Neuronal stem cell (in vitro differentiated cells): ENCODE measurements at regions not wholly inside any gene's neighbourhood (a gene's known extent, or its start where the extent isn't known, plus 50 kb on each side); places are given as distances from the start of the nearest gene placed in this dataset.

Source experiments
- DNase-seq: peaks from one replicate; pipeline ENCODE4 v3.0.0-alpha.2; 2013; ENCODE audit warnings: low spot score
- H2AFZ ChIP-seq: one replicate; pipeline ENCODE4 v1.6.1; 2013; ENCODE audit warnings: mild to moderate bottlenecking, low read length, inconsistent platforms
- H2AK5ac ChIP-seq: 2 replicates; pipeline ENCODE4 v1.6.1; 2013; ENCODE audit warnings: low read depth, mild to moderate bottlenecking, inconsistent platforms, low read length, moderate library complexity, mixed read lengths
- H2BK120ac ChIP-seq: 2 replicates; pipeline ENCODE4 v1.6.1; 2013; ENCODE audit warnings: low read depth, mild to moderate bottlenecking, inconsistent platforms, low read length, moderate library complexity, mixed read lengths
- H2BK12ac ChIP-seq: one replicate; pipeline ENCODE4 v1.6.1; 2013; ENCODE audit warnings: low read length, inconsistent platforms
- H2BK15ac ChIP-seq: 2 replicates; pipeline ENCODE4 v1.6.1; 2013; ENCODE audit warnings: mild to moderate bottlenecking, low read length, inconsistent platforms, mixed read lengths
- H2BK5ac ChIP-seq: one replicate; pipeline ENCODE4 v1.6.1; 2013; ENCODE audit warnings: inconsistent platforms, mild to moderate bottlenecking, low read length, moderate library complexity
- H3K14ac ChIP-seq: one replicate; pipeline ENCODE4 v1.6.1; 2013; ENCODE audit warnings: low read length, inconsistent platforms
- H3K18ac ChIP-seq: 2 replicates; pipeline ENCODE4 v1.6.1; 2013; ENCODE audit warnings: low read length, inconsistent platforms
- H3K23ac ChIP-seq: 2 replicates; pipeline ENCODE4 v1.6.1; 2013; ENCODE audit warnings: low read depth, mild to moderate bottlenecking, mixed read lengths, low read length, inconsistent platforms; ENCODE audit not compliant: poor library complexity
- H3K27ac ChIP-seq: replicated peaks from 3 replicates; pipeline ENCODE4 v1.5.1; 2013; ENCODE audit warnings: low read length, inconsistent platforms
- H3K27me3 ChIP-seq, 3 experiments: 2 replicates each; pipeline ENCODE4 v1.6.1; 2013; ENCODE audit warnings: low read length in 3 of 3, mild to moderate bottlenecking in 2 of 3, inconsistent platforms in 1 of 3, low read depth in 1 of 3, mixed read lengths in 1 of 3, moderate library complexity in 1 of 3; ENCODE audit not compliant: control insufficient read depth in 3 of 3, insufficient read depth in 3 of 3
- H3K36me3 ChIP-seq, 2 donors: replicated peaks in 1 of 2; 2 replicates each; pipeline ENCODE4 v1.6.1; 2013; ENCODE audit warnings: low read length in 2 of 2; ENCODE audit not compliant: control insufficient read depth in 2 of 2, insufficient read depth in 2 of 2
- H3K4ac ChIP-seq: 2 replicates; pipeline ENCODE4 v1.6.1; 2013; ENCODE audit warnings: inconsistent platforms, mild to moderate bottlenecking, low read length, moderate library complexity
- H3K4me1 ChIP-seq, 2 donors: 1 replicate in 1 of 2; 2 replicates in 1 of 2; pipeline ENCODE4 v1.6.1; 2013; ENCODE audit warnings: low read length in 2 of 2, low read depth in 1 of 2; ENCODE audit not compliant: control insufficient read depth in 2 of 2, insufficient read depth in 1 of 2
- H3K4me2 ChIP-seq: one replicate; pipeline ENCODE4 v1.6.1; 2013; ENCODE audit warnings: mild to moderate bottlenecking, low read length, inconsistent platforms; ENCODE audit not compliant: insufficient read depth, poor library complexity, severe bottlenecking
- H3K4me3 ChIP-seq, 2 donors: 2 replicates each; pipeline ENCODE4 v1.5.1; 2013; ENCODE audit warnings: low read length in 2 of 2, mild to moderate bottlenecking in 2 of 2, inconsistent platforms in 1 of 2, moderate library complexity in 1 of 2
- H3K79me1 ChIP-seq: one replicate; pipeline ENCODE4 v1.6.1; 2013; ENCODE audit warnings: low read depth, mild to moderate bottlenecking, inconsistent platforms, low read length, moderate library complexity
- H3K9ac ChIP-seq: one replicate; pipeline ENCODE4 v1.6.1; 2013; ENCODE audit warnings: mild to moderate bottlenecking, low read depth, low read length, inconsistent platforms; ENCODE audit not compliant: poor library complexity
- H3K9me3 ChIP-seq, 2 donors: replicated peaks in 1 of 2; 2 replicates each; pipeline versions ENCODE3 to v1.6.1; 2013; ENCODE audit warnings: low read length in 2 of 2, mild to moderate bottlenecking in 2 of 2, inconsistent platforms in 1 of 2, low read depth in 1 of 2, mixed read lengths in 1 of 2, moderate library complexity in 1 of 2; ENCODE audit not compliant: control insufficient read depth in 2 of 2, insufficient read depth in 1 of 2
- H4K8ac ChIP-seq: one replicate; pipeline ENCODE4 v1.6.1; 2013; ENCODE audit warnings: low read depth, mild to moderate bottlenecking, inconsistent platforms, low read length, moderate library complexity
- H4K91ac ChIP-seq: one replicate; pipeline ENCODE4 v1.6.1; 2013; ENCODE audit warnings: low read length, low read depth, mild to moderate bottlenecking, inconsistent platforms; ENCODE audit not compliant: poor library complexity
- WGBS, 2 donors: extraction: QIAGEN DNeasy Blood & Tissue Kit; methylation state at CpG; one replicate each; pipeline ENCODE4 v1.1.7; 2013; ENCODE audit warnings: missing lambda C conversion rate in 2 of 2, mixed read lengths in 1 of 2; ENCODE audit not compliant: insufficient read length in 2 of 2, insufficient replicate concordance in 1 of 2; ENCODE audit errors: extremely low coverage in 2 of 2; 5-methylcytosine and 5-hydroxymethylcytosine counted together

- no peak overlapping the region for H3K14ac ChIP-seq
- no peak overlapping the region for H4K91ac ChIP-seq
- H3K4me1 ChIP-seq: peaks cover 23 to 39% of the 10 kb centered on the region in 2 donors
- H2AK5ac ChIP-seq: no peak overlapping the region
- DNase-seq: no peak
- no peak overlapping the region for H3K4me3 ChIP-seq
- H3K27me3 ChIP-seq: no peaks in the 10 kb centered on the region
- no peak overlapping the region for H2BK5ac ChIP-seq
- H3K79me1 ChIP-seq: no peaks in the 10 kb centered on the region
- H4K8ac ChIP-seq: no peak overlapping the region
- no peak overlapping the region for H3K23ac ChIP-seq
- no peak overlapping the region for H2AFZ ChIP-seq
- no peak overlapping the region for H2BK15ac ChIP-seq
- peaks cover 10 to 28% of the 10 kb centered on the region in 2 donors for H3K9me3 ChIP-seq
- no peak overlapping the region for H3K18ac ChIP-seq
- H3K4me2 ChIP-seq: no peak overlapping the region
- no peak overlapping the region for H2BK120ac ChIP-seq
- no peaks in the 10 kb centered on the region for H3K36me3 ChIP-seq
- no peak overlapping the region for H3K27ac ChIP-seq
- H2BK12ac ChIP-seq: no peak overlapping the region
- no CpG with 5 or more reads among the region's 11 CpGs for WGBS, 2 donors
- no peak overlapping the region for H3K4ac ChIP-seq
- H3K9ac ChIP-seq: no peak overlapping the region
These were observed 237.2 kb upstream of the COPS8 start for GRCh38 chr2:236848501-236848900.

- H3K4me3 ChIP-seq: no peak overlapping the region
These were observed 236.2 kb upstream of the COPS8 start for GRCh38 chr2:236849508-236849907.

DNA sequence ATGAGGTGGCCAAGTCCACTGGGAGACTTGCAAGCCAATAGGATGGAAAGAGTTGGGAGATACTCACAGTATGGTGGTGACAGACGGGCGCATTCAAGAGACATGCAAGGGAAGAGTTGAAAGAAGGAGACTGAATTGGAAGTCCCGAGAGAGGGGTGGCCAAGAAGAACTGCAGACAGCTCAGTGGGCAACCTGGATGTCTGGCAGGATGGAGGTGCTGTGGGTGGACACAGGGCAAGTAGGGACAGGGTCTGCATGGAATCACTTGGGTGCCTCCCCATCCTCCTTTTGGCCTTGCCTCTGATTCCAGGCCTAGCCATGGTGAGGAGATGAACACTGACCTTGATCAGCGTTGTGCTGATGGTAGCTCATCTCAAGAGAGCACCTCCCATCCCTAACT lies 235.7 kb upstream of the COPS8 start:
- WGBS, 2 donors: no CpG with 5 or more reads among the region's 4 CpGs
- H3K27ac ChIP-seq: no peak overlapping the region
- no peak overlapping the region for H3K4me3 ChIP-seq
- H3K4me1 ChIP-seq: peaks cover 24 to 49% of the 10 kb centered on the region in 2 donors
- no peak overlapping the region for H3K23ac ChIP-seq
- no peak for DNase-seq
- H3K9me3 ChIP-seq: peaks cover 7 to 16% of the 10 kb centered on the region in 2 donors
- no peak overlapping the region for H3K18ac ChIP-seq
- H3K27me3 ChIP-seq: no peaks in the 10 kb centered on the region
- H4K91ac ChIP-seq: no peak overlapping the region
- H3K36me3 ChIP-seq: no peaks in the 10 kb centered on the region
- H3K79me1 ChIP-seq: no peaks in the 10 kb centered on the region
- H2BK12ac ChIP-seq: no peak overlapping the region
- no peak overlapping the region for H3K4me2 ChIP-seq
- no peak overlapping the region for H3K14ac ChIP-seq
- H4K8ac ChIP-seq: no peak overlapping the region
- no peak overlapping the region for H3K9ac ChIP-seq
- H2AK5ac ChIP-seq: peak overlapping the region; percentile 3
- H2BK120ac ChIP-seq: no peak overlapping the region
- H2BK5ac ChIP-seq: no peak overlapping the region
- no peak overlapping the region for H2BK15ac ChIP-seq
- H3K4ac ChIP-seq: no peak overlapping the region
- H2AFZ ChIP-seq: no peak overlapping the region

More at GRCh38 chr2:236849508-236849907, 236.2 kb upstream of the COPS8 start:
- Histone ChIP-seq H3K4me1 (peaks cover 24 to 45% of the 10 kb centered on the region in 2 donors), H2AK5ac (no peak overlapping the region), H3K9ac (no peak overlapping the region), H3K14ac (no peak overlapping the region), H3K9me3 (peaks cover 9 to 20% of the 10 kb centered on the region in 2 donors), H2BK12ac (no peak overlapping the region), H3K4ac (no peak overlapping the region), H3K23ac (no peak overlapping the region), H3K79me1 (no peaks in the 10 kb centered on the region), H2BK5ac (no peak overlapping the region), H2BK120ac (no peak overlapping the region), H3K18ac (no peak overlapping the region), H3K36me3 (no peaks in the 10 kb centered on the region), H2BK15ac (no peak overlapping the region), H4K8ac (no peak overlapping the region), H3K4me2 (no peak overlapping the region), H3K27me3 (no peaks in the 10 kb centered on the region), H3K27ac (no peak overlapping the region), H2AFZ (no peak overlapping the region), H4K91ac (no peak overlapping the region)
- no CpG with 5 or more reads among the region's 2 CpGs for WGBS, 2 donors
- DNase-seq: no peak

GRCh38 chr2:236851187-236851586 lies 234.5 kb upstream of the COPS8 start:
- DNase-seq: no peak
- H3K23ac ChIP-seq: no peak overlapping the region
- no peaks in the 10 kb centered on the region for H3K36me3 ChIP-seq
- WGBS, 2 donors: no CpG with 5 or more reads among the region's 3 CpGs
- H3K4me2 ChIP-seq: no peak overlapping the region
- no peak overlapping the region for H2BK12ac ChIP-seq
- peaks cover 24 to 51% of the 10 kb centered on the region in 2 donors for H3K4me1 ChIP-seq
- H2AK5ac ChIP-seq: no peak overlapping the region
- no peak overlapping the region for H3K14ac ChIP-seq
- no peak overlapping the region for H3K4me3 ChIP-seq
- peaks cover 3 to 10% of the 10 kb centered on the region in 2 donors for H3K9me3 ChIP-seq
- H3K27me3 ChIP-seq: no peaks in the 10 kb centered on the region
- no peak overlapping the region for H4K91ac ChIP-seq
- no peak overlapping the region for H3K27ac ChIP-seq
- H2BK15ac ChIP-seq: no peak overlapping the region
- H2BK120ac ChIP-seq: no peak overlapping the region
- H3K9ac ChIP-seq: no peak overlapping the region
- no peak overlapping the region for H3K4ac ChIP-seq
- no peaks in the 10 kb centered on the region for H3K79me1 ChIP-seq
- no peak overlapping the region for H2AFZ ChIP-seq
- H3K18ac ChIP-seq: no peak overlapping the region
- H4K8ac ChIP-seq: no peak overlapping the region
- no peak overlapping the region for H2BK5ac ChIP-seq
